Stimulated activated naive CD8-positive, alpha-beta T cell treated with anti-CD3 and anti-CD28 coated beads, Interleukin-15, amount 100 ng/mL, for 72 hours (primary cell): ENCODE measurements at regions not wholly inside any gene's neighbourhood (a gene's known extent, or its start where the extent isn't known, plus 50 kb on each side); places are given as distances from the start of the nearest gene placed in this dataset.
A peak's percentile ranks its signal among the peaks of the same experiment; 100 is the strongest.

ENCODE experiments used
- ATAC-seq: fragments of 150-1000 bp; cut with Tn5 transposase; 2 replicates; pipeline ENCODE4 v1.10.0; 2021; ENCODE audit warnings: mild to moderate bottlenecking, moderate library complexity
- DNase-seq, 2 donors: peaks; one replicate each; pipeline ENCODE4 v3.0.0; 2021 to 2022
- H3K27ac Mint-ChIP-seq, 2 donors: one replicate each; pipeline ENCODE4 v1.8.0; 2022; ENCODE audit warnings: mild to moderate bottlenecking in 2 of 2, mixed read lengths in 2 of 2, moderate library complexity in 2 of 2
- H3K27me3 Mint-ChIP-seq: one replicate; pipeline ENCODE4 v1.8.0; 2022; ENCODE audit warnings: mixed read lengths
- H3K4me1 Mint-ChIP-seq: one replicate; pipeline ENCODE4 v1.8.0; 2022; ENCODE audit warnings: mild to moderate bottlenecking, mixed read lengths
- H3K4me3 Mint-ChIP-seq, 2 donors: one replicate each; pipeline ENCODE4 v1.8.0; 2022; ENCODE audit warnings: mild to moderate bottlenecking in 2 of 2, mixed read lengths in 2 of 2, moderate library complexity in 1 of 2
- H3K9me3 Mint-ChIP-seq, 2 donors: one replicate each; pipeline ENCODE4 v1.8.0; 2022; ENCODE audit warnings: mixed read lengths in 2 of 2

DNA sequence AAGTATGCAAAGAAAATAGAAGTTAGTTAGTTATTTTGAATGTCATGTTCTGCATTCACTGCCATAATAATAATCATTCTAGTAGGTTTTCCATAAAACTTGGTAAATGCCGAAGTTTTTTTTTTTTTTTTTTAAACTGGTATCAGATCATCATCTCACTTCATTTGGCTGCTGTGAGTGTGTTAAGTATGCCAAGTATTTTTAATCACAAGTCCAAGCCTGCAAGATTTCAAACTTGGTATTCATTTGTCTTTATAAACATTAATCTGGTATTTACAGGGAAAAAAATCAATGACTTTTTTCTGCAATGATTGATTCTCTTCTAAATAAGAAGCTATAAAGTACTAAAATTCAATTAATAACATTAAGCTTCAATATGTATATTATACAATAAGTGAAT, 248.9 kb downstream of the CCDC59 start:
- Mint-ChIP-seq H3K27ac (no peak overlapping the region), H3K9me3 (no peaks in the 10 kb centered on the region), H3K4me3 (no peak overlapping the region), H3K27me3 (peaks cover 7% of the 10 kb centered on the region), H3K4me1 (no peaks in the 10 kb centered on the region)
- DNase-seq (no peak), ATAC-seq (no peak)

DNA sequence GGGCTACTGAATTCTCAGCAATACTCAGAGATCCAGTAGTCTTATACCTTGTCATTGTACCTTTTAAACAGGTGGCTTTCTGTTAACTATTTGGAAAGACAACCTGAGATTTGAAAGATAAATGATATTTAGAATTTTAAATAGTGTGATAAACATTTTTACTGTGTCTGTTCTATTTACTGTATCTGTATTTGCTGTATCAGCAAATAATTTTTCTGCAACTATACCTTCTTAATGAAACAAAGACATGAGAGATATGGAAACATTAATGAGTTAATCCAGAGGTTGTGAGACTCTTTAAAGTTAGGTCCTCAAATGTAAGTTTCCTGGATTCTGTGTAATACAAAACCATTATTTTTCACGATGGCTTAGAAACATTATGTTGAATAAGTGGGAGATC, 249.6 kb downstream of the CCDC59 start:
- Mint-ChIP-seq H3K4me3 (no peak overlapping the region), H3K4me1 (no peaks in the 10 kb centered on the region)
- ATAC-seq, result no peak

DNA sequence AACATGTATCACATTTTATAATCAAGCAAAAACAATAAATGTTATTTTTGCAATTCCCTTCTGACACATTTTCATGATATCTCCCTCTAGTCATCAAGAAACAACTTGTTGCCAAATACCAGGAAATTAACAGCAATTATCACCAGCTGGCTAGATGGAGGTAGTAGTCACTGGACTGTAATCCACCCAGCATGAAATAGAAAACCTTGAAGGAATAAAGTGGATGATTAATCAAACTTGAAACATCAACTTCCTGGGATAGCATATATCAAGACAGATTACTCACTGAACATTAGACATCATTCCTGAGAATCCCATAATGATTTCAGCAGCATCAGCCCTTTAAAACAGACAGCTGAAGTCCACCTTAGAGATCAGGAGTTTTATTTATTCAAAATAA, 259.0 kb downstream of the CCDC59 start:
- ATAC-seq (no peak), DNase-seq (no peak)
- Mint-ChIP-seq H3K27me3 (no peaks in the 10 kb centered on the region), H3K4me3 (no peak overlapping the region), H3K4me1 (no peaks in the 10 kb centered on the region), H3K27ac (no peak overlapping the region), H3K9me3 (peaks cover 15 to 19% of the 10 kb centered on the region in 2 donors)

More for the DNA sequence above, 249.6 kb downstream of the CCDC59 start:
- H3K27ac Mint-ChIP-seq, result no peak overlapping the region
- peaks cover 4% of the 10 kb centered on the region in 2 donors for H3K9me3 Mint-ChIP-seq
- H3K27me3 Mint-ChIP-seq, result peaks cover 7% of the 10 kb centered on the region
- no peak for DNase-seq

DNA sequence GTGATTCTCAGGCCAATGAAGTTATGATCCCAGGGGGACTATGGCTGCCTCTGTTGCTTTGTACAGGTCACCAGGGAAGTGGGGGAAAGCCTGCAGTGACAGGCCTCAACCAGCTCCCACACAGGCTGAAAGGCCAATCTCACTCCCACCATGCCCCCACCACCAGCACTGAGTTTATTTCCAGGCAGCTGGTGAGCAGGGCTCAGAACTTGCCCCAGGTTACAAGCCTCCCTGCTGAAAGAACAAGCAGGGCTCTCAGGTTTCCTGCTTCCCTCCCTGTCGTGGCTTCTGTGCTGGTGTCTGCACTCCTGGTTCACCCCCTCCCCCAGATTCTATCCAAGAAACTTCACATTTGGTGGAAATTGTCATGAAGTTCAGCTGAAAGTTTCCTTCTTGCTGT, 260.3 kb downstream of the CCDC59 start:
- no peak overlapping the region for H3K27ac Mint-ChIP-seq
- no peaks in the 10 kb centered on the region for H3K27me3 Mint-ChIP-seq
- DNase-seq, result no peak
- H3K4me3 Mint-ChIP-seq, result no peak overlapping the region
- no peaks in the 10 kb centered on the region for H3K4me1 Mint-ChIP-seq
- H3K9me3 Mint-ChIP-seq, result peaks cover 8 to 11% of the 10 kb centered on the region in 2 donors
- no peak for ATAC-seq

DNA sequence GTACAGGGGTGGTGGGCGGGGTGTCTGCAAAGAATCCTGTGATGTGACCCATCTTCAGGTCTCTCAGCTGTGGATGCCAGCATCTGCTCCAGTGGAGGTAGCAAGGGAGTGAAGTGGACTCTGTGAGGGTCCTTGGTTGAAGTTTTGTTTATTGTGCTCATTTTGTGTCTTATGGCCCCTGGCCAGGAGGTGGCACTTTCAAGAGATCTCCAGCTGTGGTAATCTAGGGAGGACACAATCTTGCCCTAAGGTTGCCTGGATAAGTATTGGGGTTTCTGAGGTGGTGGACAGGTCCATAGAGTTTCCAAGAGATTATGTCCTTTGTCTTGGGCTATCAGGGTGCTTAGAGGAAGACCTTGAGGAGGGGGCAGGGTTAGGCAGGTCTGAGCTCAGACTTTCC, 260.7 kb downstream of the CCDC59 start:
- Mint-ChIP-seq H3K4me3 (no peak overlapping the region), H3K27ac (no peak overlapping the region)

DNA sequence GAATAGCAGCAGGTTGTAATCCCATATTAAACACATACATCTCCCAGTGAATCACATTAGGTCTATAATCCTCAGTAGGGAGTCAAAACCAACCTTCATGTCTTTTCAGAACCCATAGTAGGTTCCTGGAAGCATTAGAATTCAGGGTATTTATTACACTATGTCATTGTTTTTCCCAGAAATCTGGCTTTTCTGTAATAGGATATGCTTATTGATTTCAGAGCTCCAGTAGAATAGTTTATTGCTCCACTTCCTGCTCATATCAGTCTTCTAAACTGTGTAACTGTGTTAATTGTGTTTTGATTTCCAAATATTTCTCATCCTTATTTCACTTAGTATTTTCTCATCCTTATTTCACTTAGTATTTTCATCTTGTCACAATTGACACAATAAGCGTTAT, 268.0 kb downstream of the CCDC59 start:
- Mint-ChIP-seq H3K27ac (no peak overlapping the region), H3K27me3 (no peaks in the 10 kb centered on the region), H3K4me1 (no peaks in the 10 kb centered on the region), H3K4me3 (no peak overlapping the region), H3K9me3 (peaks cover 6 to 7% of the 10 kb centered on the region in 2 donors)
- ATAC-seq (no peak), DNase-seq (no peak)

More for the DNA sequence above, 260.7 kb downstream of the CCDC59 start:
- no peaks in the 10 kb centered on the region for H3K27me3 Mint-ChIP-seq
- H3K9me3 Mint-ChIP-seq, result peaks cover 8 to 11% of the 10 kb centered on the region in 2 donors
- DNase-seq, result no peak
- ATAC-seq, result no peak
- H3K4me1 Mint-ChIP-seq, result no peaks in the 10 kb centered on the region

DNA sequence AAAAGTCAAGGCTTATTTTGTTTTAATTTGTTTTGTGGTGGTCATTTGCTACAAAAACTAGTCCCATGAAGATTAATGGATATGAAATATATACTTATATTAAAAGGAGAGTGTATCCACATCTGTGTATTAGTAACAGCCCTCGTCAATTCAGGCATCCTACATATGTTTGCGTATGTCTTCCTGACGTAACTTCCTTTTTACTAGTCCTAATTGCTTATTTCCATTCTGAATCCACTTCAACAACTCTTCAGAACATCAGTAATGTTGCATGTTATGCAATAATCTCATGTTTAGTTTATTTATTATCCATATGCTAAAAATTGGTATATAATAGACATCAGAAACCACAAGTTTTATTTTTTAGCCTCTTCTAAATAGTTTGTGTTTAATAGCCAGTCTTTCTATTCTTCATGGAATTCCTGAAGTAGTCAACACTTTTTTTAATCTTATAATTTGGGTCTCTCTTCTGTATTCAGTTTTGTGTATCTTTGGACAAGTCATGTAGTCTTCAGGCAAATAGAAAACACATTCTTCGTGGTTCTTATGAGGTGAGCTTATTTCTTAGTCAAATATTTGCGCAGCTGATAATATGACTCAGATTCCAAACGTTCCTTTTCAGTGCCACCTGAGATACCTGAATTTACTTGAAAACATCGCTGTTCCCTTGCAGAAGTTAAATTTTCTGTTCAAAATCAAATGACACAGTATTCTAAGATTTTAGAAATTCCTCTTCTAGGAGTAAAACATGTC, 268.6 kb downstream of the CCDC59 start:
- H3K4me1 Mint-ChIP-seq, result no peaks in the 10 kb centered on the region
- no peak overlapping the region for H3K4me3 Mint-ChIP-seq
- ATAC-seq (no peak), DNase-seq (no peak)
- H3K9me3 Mint-ChIP-seq, result peaks cover 0 to under 1% of the 10 kb centered on the region in 2 donors
- H3K27me3 Mint-ChIP-seq, result no peaks in the 10 kb centered on the region
- no peak overlapping the region for H3K27ac Mint-ChIP-seq

DNA sequence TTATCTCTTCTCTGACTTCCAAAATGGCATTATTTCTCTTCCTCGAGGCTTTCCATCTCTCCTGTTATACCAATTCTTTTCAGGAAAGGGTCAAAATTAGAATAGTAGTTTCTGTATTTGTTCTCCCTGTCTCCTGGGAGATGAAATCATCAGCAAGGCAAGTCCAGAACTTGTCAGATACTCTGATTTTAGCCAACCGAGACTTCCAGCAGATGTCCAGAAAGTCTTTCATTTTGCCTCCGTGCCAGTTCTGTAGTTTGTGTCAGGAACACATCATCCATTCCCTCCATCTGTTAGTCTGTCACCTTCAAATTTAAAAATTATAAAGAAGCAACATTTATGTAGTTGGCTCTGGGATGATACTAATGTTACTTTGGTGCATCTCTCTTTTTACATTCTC, 275.7 kb downstream of the CCDC59 start:
- DNase-seq (no peak), ATAC-seq (no peak)
- no peak overlapping the region for H3K4me3 Mint-ChIP-seq
- no peaks in the 10 kb centered on the region for H3K27me3 Mint-ChIP-seq
- no peaks in the 10 kb centered on the region for H3K4me1 Mint-ChIP-seq
- no peaks in the 10 kb centered on the region for H3K9me3 Mint-ChIP-seq
- H3K27ac Mint-ChIP-seq, result peak overlapping the region in 1 of 2 donors; percentile 2

DNA sequence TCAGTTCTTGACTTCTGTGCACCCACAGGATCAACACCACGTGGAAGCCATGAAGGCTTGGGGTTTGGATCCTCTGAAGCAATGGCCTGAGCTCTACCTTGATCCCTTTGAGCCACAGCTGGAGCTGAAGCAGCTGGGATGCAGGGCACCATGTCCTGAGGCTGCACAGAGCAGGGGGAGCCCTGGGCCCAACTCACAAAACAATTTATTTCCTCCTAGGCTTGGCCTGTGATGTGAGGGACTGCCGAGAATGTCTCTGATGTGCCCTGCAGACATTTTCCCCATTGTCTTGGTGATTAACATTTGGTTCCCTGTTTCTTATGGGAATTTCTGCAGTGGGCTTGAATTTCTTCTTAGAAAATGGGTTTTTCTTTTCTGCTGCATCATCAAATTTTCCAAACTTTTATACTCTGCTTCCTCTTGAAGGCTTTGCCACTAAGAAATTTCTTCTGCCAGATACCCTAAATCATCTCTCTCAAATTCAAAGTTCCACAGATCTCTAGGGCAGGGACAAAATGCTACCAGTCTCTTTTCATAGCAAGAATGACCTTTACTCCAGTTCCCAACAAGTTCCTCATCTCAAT, 288.2 kb downstream of the CCDC59 start:
- Mint-ChIP-seq H3K4me1 (no peaks in the 10 kb centered on the region), H3K27me3 (no peaks in the 10 kb centered on the region), H3K4me3 (no peak overlapping the region), H3K9me3 (peaks cover 16 to 17% of the 10 kb centered on the region in 2 donors), H3K27ac (no peak overlapping the region)
- ATAC-seq (no peak), DNase-seq (no peak)

DNA sequence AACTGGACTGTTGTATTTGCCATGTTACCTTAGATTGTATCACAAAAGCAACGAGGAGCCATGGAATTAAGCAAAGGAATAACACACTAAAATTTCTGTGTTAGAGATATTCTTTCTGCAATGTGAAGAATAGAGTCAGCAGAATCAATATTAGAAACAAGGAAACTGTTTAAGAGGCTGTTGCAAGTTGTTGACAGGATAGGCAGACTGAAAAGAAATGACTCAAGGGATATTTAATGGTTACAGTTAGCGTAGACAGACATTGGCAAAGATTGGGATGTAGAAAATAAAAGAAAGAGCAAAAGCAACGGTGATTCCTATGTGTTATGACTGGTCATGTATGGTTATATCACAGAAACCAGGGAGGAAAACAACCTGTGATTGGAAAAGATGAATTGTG, 299.0 kb upstream of the PPFIA2 start:
- Mint-ChIP-seq H3K27ac (no peak overlapping the region), H3K4me1 (no peaks in the 10 kb centered on the region), H3K9me3 (no peaks in the 10 kb centered on the region), H3K27me3 (no peaks in the 10 kb centered on the region), H3K4me3 (no peak overlapping the region)
- no peak for ATAC-seq
- DNase-seq, result no peak

DNA sequence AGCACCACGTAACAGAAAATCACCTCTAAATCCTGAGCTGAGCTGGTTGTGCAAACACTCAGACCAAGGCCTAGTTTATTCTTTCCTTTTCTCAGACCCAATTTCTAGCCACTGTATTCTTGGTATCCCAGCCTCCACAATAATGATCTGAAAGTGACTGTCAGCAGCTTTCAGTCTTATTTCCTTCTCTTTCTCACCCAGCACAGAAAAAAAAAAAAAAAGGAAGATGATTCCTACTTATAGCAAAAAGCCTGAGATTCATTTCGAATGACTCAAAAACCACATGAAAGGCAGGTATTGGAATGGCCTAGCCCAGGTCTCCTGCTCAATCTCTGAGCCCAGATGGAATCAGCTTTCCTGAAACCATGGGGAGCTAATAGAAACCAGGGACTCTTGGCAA, 298.6 kb upstream of the PPFIA2 start:
- ATAC-seq (no peak), DNase-seq (no peak)
- Mint-ChIP-seq H3K27me3 (no peaks in the 10 kb centered on the region), H3K4me3 (no peak overlapping the region), H3K27ac (no peak overlapping the region), H3K4me1 (no peaks in the 10 kb centered on the region), H3K9me3 (no peaks in the 10 kb centered on the region)

DNA sequence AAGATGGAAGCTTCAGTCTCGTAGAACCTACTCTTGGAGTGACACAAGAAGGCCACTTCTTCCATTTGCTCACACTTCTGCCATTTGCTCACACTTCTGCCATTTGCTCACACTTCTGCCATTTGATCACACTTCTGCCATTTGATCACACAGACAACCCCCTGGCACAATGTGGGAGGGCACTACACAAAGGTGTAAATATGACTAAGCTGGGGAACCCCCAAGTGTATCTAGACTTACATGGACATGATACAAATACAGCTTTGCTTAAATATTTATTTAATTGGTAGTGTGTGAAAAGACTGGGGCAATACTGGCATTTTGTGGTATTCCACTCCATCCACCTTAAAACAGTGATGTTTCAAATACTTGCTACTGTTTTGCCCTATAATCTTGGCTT, 296.2 kb upstream of the PPFIA2 start:
- Mint-ChIP-seq H3K4me1 (no peaks in the 10 kb centered on the region), H3K9me3 (no peaks in the 10 kb centered on the region), H3K4me3 (no peak overlapping the region), H3K27ac (no peak overlapping the region), H3K27me3 (no peaks in the 10 kb centered on the region)
- ATAC-seq (peak; percentile 60), DNase-seq (no peak)

DNA sequence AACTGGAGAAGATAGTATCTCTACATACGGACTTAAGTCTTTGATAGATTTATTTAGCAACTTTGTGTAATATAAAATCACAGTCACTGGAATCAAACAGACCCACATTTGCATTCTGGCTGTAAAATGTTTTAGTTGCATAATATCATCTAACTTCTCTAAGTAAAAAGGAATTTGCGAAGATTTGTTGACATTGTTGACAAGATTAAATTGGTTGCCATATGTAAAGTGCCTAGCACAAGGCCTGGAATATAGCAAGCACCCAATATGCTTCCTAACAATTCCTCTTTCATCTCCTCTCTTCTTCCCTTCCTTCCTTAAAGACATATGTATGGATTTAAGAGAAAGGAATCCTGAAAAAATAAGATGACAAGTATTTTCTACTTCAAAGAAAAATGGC, 295.4 kb upstream of the PPFIA2 start:
- no peaks in the 10 kb centered on the region for H3K4me1 Mint-ChIP-seq
- no peak overlapping the region for H3K27ac Mint-ChIP-seq
- DNase-seq (no peak), ATAC-seq (no peak)
- H3K4me3 Mint-ChIP-seq, result no peak overlapping the region
- no peaks in the 10 kb centered on the region for H3K9me3 Mint-ChIP-seq
- no peaks in the 10 kb centered on the region for H3K27me3 Mint-ChIP-seq

DNA sequence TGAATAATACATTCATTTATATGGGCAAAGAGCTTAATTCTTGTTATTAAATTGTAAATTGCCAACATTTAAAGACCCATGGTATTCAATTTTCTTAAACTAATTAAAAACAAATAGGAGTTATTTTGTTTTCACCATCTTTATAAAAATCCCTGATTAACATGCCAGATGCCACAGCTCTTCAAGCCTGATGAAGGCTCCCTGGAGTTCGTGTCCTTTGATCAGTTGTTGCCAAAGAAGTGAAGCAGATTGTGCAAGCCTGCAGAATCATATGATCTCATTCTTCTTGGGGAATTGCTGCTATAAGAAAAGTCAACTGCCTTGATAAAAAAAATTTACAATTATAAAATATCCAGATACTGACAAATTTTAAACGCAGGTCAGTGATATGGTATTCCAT, 288.3 kb upstream of the PPFIA2 start:
- Mint-ChIP-seq H3K27me3 (peaks cover 13% of the 10 kb centered on the region), H3K27ac (no peak overlapping the region), H3K4me3 (no peak overlapping the region), H3K4me1 (no peaks in the 10 kb centered on the region), H3K9me3 (no peaks in the 10 kb centered on the region)
- DNase-seq, result no peak
- no peak for ATAC-seq

DNA sequence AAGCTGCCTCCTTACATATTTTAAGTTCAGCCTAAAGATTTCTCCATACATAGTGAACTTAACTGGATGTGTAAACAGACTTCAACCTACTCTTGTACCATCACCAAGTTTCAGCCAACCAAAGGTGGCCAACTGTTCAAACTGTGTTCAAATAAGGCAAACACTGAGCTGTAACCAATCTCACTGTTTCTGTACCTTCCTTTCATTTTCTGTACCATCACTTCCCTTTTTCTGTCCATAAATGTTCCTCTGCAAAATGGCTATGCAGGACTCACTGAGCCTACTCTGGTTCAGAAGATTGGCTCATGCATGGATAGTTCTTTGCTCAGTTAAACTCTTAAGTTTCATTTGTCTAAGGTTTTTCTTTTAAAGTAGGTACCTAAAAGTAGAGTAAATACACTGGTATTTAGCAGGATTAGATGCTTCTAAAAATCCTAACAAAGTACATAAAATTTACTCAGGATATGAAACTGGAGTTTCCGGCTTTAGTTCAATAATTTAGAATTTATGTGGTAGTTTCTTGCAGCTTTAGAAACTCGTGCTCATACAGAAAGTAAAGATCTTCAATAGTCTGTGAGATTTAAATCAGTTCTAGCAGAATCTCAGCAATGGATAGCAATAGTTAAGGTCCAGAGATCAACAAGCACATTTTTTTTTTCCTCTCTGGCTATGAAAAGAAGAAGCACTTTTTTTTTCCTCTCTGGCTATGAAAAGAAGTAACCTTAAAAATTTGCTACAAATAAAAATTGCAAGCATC, 282.0 kb upstream of the PPFIA2 start:
- no peak for DNase-seq
- Mint-ChIP-seq H3K27me3 (peaks cover 10% of the 10 kb centered on the region), H3K9me3 (no peaks in the 10 kb centered on the region), H3K4me1 (no peaks in the 10 kb centered on the region), H3K4me3 (no peak overlapping the region), H3K27ac (no peak overlapping the region)
- ATAC-seq, result no peak

DNA sequence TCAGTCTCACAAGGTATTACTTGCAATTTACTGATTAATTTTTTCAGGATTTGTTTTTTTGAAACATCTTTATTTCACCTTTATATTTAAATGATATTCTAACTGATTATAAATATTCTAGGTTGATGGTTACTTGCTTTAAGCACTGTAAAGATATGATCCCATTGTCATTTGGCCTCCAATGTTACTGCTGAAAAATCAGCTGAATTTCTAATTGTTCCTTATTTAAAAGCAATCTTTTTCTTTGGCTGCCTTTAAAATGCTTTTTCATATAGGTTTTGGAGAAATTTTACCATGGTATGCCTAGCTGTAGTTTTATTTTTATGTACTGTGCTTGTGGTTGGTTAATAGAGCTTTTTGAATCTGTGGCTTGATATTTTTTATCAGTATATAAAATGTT, 275.6 kb upstream of the PPFIA2 start:
- no peak for DNase-seq
- Mint-ChIP-seq H3K4me1 (no peaks in the 10 kb centered on the region), H3K27me3 (no peaks in the 10 kb centered on the region), H3K27ac (no peak overlapping the region), H3K4me3 (no peak overlapping the region), H3K9me3 (no peaks in the 10 kb centered on the region)
- ATAC-seq, result no peak
